GM18861 (cell line): ENCODE measurements at regions not wholly inside any gene's neighbourhood (a gene's known extent, or its start where the extent isn't known, plus 50 kb on each side); places are given as distances from the start of the nearest gene placed in this dataset.

Experiments
- ATAC-seq: cut with Tn5 transposase; IDR thresholded peaks from one replicate; pipeline ENCODE4 v1.9.1; 2021; ENCODE audit not compliant: unreplicated experiment

DNA sequence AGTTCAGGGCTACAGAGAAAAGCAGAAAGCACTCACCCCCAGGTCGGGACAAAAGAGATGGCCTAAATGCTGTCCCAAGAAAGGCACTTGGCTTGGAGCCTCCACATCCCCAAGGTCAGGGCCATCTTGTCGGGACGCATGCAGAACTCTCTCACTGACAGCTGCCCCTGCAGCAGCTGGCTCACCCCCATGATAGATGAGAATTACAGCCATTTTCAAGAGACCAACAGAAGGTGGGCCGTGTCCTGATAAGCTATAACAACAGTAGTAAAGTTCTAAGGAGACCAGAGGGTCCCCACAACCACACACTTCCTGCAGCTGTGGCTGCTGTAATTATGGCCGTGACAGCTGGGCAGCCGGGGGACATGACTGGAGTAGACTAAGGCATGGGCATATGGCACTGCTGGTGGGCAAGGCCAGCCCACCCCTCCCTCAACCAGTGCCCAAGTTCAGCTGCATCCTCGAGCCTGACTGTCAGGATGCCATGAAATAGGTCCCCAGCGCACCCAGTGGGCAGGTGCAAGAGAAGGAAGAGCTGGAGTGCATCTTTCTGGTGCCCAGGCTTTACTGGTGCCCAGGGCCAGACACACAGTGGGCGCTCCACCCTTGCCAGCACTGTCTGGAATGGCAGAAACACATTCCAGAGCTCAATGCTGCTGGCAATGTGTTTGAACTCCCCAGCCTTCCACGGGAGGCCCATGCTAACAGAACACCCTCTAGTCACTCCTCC is 436.7 kb upstream of the ZNF507 start:
- ATAC-seq, result no peak

DNA sequence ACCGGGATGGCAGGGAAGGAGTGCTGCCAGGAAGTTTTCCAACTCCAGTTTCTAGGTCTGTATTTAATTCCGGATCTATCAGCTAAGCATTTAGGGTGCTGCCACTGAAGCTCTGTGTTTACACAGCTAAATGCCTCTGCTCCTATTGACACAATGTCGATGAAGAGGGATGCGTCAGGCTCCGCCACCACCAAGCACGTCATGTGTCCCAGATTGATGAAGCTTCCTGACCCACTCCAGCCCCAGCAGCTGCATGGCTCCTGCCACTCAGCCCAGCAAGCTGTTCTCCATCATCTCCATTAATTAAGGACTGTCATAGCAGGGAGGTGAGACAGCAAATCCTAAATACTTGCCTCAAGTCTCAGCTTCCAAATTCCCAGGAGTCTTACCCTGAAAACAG is 435.2 kb upstream of the ZNF507 start:
- no peak for ATAC-seq

DNA sequence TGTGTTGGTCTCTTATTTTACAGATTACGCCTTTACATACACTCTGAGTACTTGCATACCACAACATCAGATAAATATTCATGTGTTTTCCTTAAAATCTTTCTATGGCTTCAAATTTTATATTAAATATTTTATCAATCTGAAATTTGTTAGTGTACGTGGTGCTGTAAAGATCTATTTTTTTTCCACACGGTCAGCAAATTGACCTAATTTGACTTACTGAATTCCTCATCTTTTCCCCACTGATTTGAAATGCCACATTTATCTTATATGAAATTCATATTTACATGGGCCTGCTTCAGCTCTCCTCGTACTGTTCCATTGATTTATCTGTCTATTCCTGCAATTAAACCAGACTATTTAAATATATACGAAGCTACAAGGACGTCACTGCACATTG is 433.8 kb upstream of the ZNF507 start:
- ATAC-seq, result no peak

DNA sequence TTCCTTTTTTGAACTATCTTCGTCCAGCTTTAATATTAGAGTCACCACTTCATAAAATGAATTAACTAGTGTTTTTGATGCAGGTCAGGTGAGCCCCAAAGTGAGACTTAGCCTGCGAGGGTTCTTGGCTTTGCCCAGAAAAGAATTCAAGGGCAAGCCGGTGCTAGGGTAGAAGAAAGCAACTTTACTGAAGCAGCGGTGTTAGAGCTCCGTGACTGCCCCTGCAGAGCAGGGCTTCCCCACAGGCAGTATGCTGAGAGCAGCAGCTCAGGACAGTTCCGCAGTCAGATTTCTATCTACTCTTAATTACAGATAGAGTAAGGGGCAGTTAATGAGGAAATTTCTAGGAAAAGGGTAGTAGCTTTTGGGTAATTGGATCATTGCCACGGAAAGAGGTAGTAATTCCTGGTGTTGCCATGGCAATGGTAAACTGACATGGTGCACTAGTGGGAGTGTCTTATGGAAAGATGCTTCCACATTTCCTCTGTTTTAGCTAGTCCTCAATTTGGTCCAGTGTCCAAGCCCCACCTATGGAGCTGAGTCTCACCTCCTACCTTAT is 432.2 kb upstream of the ZNF507 start:
- no peak for ATAC-seq

DNA sequence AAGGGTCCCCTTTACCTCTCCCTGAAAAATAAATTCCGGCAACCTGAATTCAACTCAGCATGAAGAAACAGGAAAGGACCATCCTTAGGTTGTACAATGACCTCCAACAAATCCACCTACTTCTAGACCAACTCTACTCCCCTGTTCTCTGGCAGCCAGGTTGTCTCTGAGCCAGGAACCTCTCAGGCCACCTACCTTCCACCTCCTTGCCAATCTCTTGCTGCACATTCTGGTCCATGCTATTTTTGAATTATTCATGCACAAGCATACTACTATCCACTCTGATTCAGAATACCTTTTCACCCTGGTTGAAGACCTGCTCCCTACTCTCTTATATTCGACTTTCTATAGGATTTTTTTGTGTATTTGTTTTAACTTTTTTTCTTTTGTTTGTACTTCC is 415.0 kb upstream of the ZNF507 start:
- no peak for ATAC-seq

DNA sequence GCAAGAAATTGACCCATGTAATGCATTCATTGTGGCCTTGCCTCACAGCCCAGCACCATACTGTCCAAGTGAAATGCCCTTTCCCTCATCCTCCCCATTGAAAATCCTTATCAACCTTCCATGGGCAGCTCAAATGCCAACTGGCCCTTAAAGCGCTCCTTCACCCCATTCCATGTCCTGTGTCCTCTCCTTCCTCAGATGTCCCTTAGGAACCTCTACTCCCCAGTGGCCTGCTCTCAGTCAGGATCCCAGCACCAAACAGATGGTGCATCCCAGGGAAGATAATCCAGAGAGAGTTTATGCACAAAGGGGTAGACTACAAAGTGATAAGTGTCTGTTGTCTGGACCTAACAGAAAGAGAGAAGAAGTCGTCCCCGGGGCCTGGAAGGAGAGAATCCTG is 407.4 kb upstream of the ZNF507 start:
- no peak for ATAC-seq

DNA sequence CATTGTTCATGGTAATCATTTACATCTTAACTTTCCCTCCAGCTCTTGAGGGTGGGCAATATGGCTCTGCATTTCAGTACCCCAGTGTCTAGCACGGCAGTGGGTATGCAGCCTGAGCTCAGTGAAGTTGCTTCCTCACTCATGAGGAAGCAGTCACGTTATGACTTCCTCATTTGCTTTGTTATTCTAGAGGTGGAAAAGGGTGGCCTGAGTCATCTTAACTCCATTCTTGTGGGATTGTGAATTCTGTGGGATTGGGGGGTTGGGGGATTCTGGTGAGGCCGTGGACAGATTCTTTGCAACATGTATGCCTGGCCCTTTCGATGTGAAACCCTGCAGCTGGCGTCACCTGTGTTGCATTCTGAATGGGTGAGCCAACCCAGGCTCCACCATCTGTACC is 406.7 kb upstream of the ZNF507 start:
- ATAC-seq, result no peak

DNA sequence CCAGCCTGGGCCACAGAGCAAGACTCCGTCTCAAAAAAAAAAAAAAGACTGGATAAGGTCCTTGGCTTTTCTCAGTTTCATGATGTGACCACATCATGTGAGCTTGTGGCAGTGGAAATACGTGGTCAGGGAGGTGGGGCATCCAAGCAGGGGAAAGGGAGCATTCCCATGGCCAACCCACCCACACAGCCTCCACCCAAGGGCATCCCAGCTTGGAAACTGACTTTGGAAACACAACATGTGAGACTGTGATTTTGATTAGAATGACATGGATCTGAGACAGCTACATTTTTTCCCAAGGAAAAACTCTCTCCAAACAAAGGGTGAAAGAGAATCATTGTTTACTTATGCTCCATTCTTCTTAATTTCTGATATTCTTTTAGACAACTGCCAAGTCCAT is 405.0 kb upstream of the ZNF507 start:
- no peak for ATAC-seq

DNA sequence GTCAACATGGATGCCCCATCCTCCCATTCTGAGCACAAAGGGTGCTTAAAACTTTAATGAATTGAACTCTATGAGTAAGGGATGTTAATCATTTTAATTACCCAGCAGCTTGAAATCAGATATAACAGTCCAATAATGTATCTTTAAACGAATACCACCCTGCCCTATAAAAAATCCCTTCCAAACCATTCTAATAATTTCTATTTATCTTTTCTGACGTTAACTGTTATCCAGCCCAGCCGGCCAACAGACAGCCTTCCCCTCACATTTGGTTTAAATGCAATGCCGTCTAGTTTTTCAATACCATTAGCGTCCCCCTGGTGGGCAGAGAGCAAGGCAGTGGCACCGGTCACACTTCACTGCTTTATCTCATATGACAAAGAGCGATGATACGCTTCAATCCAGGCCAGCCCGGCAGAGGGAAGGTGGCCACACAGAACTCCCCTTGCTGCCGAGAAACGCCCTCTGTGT is 402.2 kb upstream of the ZNF507 start:
- ATAC-seq, result no peak

DNA sequence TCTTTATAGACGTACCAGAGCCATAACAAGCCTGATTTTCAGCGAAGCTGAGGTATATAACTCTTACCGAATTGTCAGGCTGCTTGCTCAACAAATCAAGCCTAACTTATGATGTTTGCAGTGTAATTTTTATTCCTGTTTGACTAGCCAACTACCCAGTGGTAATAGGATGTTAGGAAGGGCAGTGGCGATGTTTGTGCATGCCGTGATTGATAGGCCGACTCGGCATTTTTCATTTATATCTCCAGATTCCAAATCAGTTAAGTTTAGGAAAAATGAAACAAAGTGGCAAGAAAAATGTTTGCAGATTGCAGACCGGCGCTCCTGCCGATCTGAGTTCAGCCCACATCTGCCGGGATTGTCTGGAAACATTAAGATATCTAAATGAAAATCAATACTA is 401.6 kb upstream of the ZNF507 start:
- ATAC-seq, result no peak

DNA sequence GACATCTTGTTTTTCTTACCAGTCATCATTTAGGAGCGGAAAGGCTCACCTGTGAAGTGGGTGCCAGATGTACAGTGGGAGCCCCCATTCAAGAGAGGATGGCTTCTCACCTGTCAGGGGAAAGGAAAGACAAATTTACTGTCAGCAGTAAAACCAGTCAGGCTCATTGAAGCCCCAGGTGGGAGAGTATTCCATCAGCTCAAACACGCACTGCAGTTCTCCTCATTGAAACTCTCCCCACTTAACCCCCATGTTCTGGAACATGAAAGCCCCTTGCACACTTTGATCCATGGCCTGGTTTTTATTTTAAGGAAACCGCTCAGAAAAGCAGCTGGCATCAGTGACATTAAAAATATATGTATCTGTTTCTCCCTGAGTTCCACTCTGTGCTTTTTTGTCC is 401.1 kb upstream of the ZNF507 start:
- ATAC-seq, result no peak

DNA sequence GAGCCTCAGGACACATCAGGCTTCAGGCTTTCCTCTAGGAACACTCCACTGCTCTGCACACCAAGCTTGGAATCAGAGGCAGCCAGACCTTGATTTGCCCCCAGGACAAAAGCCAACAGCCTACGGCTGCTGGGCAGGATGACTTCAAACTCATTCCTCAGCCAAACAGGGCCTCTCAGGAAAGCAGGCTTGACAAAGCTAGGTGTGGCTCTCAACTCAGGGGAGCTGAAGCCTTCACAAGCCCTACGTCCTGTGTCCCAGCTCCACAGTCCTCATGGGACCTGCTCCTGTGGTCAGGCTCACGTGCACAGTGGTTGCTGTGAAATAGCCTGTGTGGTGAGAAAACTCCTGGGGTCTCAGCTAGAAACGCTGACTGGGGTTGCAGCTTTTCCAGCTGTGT is 398.9 kb upstream of the ZNF507 start:
- ATAC-seq, result no peak

DNA sequence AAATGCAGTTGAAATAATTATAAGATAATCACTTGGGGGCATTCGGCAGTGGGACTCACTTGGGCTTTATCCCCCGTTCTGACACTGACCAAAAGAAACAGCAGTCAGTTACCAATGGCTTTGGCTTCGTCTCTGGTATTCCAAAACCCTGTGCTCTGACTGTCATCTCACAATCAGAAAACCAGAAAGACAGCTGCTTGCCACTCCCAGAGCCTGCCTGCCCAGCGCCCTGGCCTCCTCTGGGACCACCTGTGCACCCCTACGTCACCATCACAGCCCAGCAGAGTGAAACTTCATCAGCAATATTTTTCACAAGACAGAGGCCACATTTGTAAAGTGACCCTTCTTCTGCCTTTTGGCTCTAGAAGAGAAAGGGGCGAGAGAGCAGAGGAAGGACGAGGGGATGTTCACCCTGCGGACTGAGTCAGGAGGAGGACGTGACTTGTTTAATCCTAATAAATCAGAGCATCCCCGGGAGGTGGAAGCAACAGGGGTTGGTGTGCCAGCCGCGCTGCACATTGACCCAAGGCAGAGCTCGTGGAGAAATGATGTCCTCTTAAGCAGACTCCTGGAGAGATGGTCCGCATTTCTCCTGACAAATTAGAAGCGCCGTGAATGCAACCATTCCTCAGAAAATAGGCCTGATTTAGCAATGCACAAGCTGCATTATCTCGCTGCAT is 397.8 kb upstream of the ZNF507 start:
- no peak for ATAC-seq

DNA sequence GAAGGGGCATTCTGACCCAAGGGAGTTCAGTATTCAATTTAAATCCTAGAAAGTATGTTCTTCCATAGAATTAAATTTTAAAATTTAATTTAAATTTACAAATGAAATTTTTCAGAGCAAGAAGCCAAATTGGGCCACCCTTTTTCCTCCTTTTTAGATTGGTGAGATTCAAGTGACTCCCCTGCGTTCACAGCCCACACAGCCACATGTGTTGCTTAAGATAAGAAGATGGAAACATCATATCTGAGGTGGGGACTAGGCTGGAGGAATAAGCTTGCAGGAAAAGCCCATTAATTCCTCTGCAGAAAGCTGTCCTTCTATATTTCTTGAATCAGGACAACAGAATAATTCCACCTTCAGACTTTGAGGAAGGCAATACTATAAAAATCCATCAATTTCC is 392.7 kb upstream of the ZNF507 start:
- ATAC-seq, result no peak

DNA sequence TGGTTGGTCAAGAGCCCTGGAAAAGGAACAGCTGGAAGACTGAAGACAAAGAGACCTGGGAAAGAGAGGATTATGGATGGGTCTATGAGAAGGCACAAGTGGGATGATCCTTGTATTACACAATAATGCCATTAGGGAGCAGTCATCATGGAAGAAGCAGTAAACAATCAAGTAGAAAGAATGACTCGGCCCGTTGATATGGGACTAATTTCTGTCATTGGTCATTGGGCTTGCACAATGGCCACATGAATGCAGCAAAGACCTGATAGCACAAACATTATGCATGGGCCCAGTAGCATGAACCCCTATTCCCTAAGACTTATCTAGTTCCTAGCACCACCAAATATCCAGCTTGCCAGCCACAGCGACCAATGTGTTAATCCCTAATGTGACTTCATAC is 390.3 kb upstream of the ZNF507 start:
- ATAC-seq, result no peak

DNA sequence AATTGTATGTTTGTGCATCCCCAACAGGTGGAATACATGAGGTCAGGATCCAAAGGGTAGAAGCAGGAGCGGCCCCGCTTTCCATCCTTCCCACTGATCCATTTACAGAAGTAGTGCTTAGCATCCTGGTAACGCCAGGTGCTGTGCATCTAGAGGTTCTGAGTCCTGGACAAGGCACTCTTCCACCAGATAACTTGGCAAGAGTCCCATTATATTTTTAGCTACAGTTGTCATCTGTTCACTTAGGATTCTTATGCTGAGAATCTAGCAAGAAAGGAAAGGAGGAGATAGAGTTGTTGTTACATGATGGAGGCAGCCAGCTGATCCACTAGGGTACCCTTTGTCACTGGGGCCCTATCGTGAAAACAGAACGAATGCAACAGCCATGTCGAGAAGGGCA is 389.5 kb upstream of the ZNF507 start:
- ATAC-seq, result no peak

DNA sequence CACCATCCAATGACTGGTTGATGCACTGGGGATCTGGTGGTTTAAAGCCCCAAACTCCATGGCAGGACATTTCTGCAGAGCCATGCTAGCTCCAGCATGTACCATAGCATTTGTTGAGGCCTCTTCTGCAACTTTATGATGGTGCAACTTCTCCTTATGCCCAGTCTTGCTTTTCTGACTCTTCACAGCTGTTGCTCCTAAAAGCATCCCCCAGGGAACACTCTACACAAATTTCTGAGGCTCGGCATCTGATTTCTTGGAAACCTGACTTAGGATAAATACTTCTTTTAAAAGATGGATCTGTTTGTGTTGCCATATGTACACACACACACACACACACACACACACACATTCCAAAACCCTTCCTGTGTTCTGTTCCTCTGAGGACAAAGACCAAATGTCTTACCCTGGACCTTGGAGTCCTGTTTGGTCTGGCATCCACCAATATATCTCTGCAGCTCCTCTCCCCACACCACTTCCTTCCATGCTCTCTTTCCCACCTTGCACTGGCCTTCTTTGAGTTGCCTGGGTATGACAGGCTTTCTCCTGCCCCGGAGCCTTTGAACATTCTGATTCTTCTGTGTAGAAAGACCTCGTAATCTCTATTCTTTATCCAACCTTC is 388.5 kb upstream of the ZNF507 start:
- no peak for ATAC-seq

DNA sequence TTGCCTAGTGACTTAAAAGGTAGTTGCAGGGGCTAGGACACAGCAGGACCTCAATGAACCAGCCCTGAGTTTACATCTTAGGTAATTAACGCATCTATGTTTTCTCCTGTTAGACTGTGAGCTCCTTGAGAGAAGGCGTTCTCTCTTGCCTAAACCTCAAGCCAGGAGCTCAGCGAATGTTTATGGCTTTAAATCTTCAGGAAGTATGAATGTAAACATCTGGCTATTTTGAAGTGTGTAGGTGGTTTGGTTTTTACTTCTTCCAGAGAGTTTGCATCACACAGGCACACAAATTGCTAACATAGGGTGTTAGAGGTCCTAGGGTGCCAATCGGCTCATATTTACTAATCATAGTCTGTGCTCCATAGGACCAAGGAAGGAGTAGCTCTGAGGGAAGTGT is 387.7 kb upstream of the ZNF507 start:
- ATAC-seq, result no peak

DNA sequence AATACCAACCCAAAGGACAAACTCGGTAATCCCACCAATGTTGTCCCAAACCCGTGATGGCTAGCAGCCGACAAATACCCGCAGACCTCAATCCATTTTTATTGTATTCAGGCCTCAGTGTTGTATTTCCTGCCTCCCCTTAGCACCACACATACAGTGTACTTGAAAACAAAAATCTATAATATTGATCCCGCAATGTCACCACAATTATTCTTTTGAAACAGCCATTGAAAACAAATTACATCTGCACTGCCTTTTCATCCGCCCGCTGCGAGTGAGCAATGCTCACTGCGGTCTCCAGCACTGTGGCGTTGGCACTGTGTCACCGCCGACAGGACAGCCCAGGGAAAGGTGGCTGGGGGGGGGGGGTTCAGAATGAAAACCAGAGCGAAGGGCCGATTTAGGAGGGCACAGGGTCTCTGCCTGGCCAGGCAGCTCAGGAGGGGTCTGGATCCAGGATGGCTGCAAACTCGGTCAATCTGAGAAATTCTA is 385.8 kb upstream of the ZNF507 start:
- no peak for ATAC-seq

DNA sequence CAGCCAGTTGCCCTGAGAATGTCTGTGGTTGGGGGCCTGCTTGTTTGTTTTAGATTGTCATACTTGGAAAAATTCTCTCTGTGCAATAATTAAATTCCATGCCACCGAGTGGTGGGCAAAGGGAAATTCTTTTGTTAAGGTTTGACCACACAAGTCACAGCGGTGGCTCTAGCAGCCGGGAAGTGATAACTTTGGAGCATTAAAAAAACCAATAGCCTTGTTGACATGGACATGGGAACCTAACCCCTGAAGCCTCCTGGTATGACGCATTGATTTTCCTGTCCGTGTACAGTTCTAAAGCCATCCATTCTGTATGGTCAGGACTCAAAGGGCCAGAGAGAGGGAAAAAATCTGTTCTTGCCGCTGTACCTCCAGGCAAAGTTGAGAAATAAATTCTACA is 384.9 kb upstream of the ZNF507 start:
- ATAC-seq, result no peak

DNA sequence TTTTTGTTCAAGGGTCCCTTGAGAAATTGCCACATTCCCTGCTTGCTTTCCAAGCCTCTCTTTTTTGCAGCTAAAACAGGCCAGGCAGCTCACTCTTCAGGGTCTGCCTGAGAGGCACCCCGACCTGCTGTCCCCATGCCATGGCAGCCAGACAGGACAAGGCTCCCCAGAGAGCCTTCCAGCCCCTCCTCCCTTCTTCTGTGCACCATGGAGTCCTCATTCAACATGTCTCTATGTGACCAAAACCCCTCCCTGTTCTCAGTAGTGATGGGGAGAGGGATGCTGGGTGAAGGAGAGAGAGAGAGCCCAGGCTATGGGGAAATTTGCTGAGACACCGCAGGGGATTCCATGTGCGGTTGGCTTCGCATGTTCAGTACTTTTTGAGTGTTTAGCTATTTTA is 384.2 kb upstream of the ZNF507 start:
- ATAC-seq, result no peak

DNA sequence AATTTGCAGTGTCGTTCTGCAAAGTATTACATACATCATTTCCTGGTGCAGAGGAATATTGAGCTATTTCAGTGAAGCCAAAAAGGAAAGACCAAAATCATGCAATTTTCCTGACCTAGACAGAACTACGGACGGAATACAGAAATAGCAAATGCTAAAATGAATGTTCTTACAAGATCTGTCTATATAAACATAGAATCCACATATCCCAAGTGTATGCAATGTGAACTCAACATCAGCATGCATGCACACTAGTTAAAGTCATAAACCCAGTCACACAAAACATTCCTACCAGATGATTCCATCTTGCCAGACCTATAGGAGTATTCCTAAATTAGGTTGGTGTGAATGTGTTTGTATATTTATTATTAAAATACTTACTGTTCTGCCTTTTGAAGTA is 383.7 kb upstream of the ZNF507 start:
- ATAC-seq, result no peak
